GM20000 (cell line): ENCODE measurements at regions not wholly inside any gene's neighbourhood (a gene's known extent, or its start where the extent isn't known, plus 50 kb on each side); places are given as distances from the start of the nearest gene placed in this dataset.

ENCODE experiments used
- DNase-seq: peaks from one replicate; pipeline ENCODE4 v3.0.0; 2012; ENCODE audit warnings: low spot score
- CTCF ChIP-seq: IDR thresholded peaks from 2 replicates; pipeline ENCODE4 v1.5.1; 2012; ENCODE audit warnings: mild to moderate bottlenecking, control low read depth; ENCODE audit errors: extremely low read depth, missing control alignments

GRCh38 chr11:81497202-81497804 lies 1236.4 kb downstream of the FAM181B start:
- peak; percentile 45 for TF ChIP-seq CTCF
- DNase-seq = peak; percentile 38

GRCh38 chr11:81496601-81497000 lies 1237.1 kb downstream of the FAM181B start:
- TF ChIP-seq CTCF = no peak
- DNase-seq = no peak

GRCh38 chr11:81495699-81496292 lies 1237.9 kb downstream of the FAM181B start:
- no peak for DNase-seq
- no peak for TF ChIP-seq CTCF

GRCh38 chr11:81494431-81494830 lies 1239.2 kb downstream of the FAM181B start:
- DNase-seq = no peak

GRCh38 chr11:81492923-81493445 lies 1240.7 kb downstream of the FAM181B start:
- TF ChIP-seq CTCF = no peak

More at GRCh38 chr11:81494431-81494830, 1239.2 kb downstream of the FAM181B start:
- TF ChIP-seq CTCF = no peak

GRCh38 chr11:81487109-81487508 lies 1246.6 kb downstream of the FAM181B start:
- TF ChIP-seq CTCF = no peak
- DNase-seq = no peak

More at GRCh38 chr11:81492923-81493445, 1240.7 kb downstream of the FAM181B start:
- DNase-seq = no peak

- no peak for TF ChIP-seq CTCF
- DNase-seq = no peak
Measured at GRCh38 chr11:81484196-81484595, 1249.5 kb downstream of the FAM181B start.
